ENCODE measurements at regions not wholly inside any gene's neighbourhood (a gene's known extent, or its start where the extent isn't known, plus 50 kb on each side); places are given as distances from the start of the nearest gene placed in this dataset.

DNA sequence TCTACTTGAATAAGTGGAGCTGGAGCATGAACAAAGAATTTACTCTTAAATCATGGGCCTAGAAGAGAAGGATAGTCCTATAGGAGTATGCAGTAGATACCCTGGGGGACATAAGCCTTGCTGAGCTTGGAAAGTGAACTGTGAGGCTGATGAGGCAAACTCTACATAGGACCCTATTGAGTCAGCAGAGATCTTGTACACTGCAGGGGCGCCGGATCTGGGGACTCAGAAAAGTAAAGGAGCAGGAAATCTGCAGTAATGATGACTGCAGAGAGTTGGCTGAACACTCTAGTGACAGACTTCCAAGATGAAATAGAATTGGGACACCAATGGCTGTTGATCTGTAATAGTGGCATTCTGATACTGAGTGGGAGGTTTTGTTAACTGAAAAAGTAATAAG, 543.7 kb downstream of the XIRP2 start:
- TF ChIP-seq, protein P1, sequence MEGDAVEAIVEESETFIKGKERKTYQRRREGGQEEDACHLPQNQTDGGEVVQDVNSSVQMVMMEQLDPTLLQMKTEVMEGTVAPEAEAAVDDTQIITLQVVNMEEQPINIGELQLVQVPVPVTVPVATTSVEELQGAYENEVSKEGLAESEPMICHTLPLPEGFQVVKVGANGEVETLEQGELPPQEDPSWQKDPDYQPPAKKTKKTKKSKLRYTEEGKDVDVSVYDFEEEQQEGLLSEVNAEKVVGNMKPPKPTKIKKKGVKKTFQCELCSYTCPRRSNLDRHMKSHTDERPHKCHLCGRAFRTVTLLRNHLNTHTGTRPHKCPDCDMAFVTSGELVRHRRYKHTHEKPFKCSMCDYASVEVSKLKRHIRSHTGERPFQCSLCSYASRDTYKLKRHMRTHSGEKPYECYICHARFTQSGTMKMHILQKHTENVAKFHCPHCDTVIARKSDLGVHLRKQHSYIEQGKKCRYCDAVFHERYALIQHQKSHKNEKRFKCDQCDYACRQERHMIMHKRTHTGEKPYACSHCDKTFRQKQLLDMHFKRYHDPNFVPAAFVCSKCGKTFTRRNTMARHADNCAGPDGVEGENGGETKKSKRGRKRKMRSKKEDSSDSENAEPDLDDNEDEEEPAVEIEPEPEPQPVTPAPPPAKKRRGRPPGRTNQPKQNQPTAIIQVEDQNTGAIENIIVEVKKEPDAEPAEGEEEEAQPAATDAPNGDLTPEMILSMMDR (IDR thresholded peaks at IDR 0.05 in 4 of 5, conservative IDR thresholded peaks at IDR 0.05 in 1 of 5), result no peak
- no peak for TF ChIP-seq POLR2A (IDR thresholded peaks at IDR 0.05)

Measured in gastrocnemius medialis (tissue), 4 donors.